ENCODE measurements at regions not wholly inside any gene's neighbourhood (a gene's known extent, or its start where the extent isn't known, plus 50 kb on each side); places are given as distances from the start of the nearest gene placed in this dataset.

- no peak for DNase-seq (ENCODE audit: low read depth in 2 of 2, low spot score in 1 of 2)
Measured at GRCh38 chr20:50389808-50390684, 120.1 kb upstream of the PTPN1 start.

GRCh38 chr20:50390685-50391443 lies 119.3 kb upstream of the PTPN1 start:
- no peak for DNase-seq (ENCODE audit: low read depth in 2 of 2, low spot score in 1 of 2)

- DNase-seq (ENCODE audit: low read depth in 2 of 2, low spot score in 1 of 2), result no peak
Measured at GRCh38 chr20:50391444-50392137, 118.6 kb upstream of the PTPN1 start.

GRCh38 chr20:50392138-50392866 lies 117.9 kb upstream of the PTPN1 start:
- no peak for DNase-seq (ENCODE audit: low read depth in 2 of 2, low spot score in 1 of 2)

GRCh38 chr20:50393242-50393641 lies 116.9 kb upstream of the PTPN1 start:
- no peak for DNase-seq (ENCODE audit: low read depth in 2 of 2, low spot score in 1 of 2)

GRCh38 chr20:50393990-50394561 lies 116.1 kb upstream of the PTPN1 start:
- DNase-seq (ENCODE audit: low read depth in 2 of 2, low spot score in 1 of 2), result no peak

GRCh38 chr20:50394569-50394968 lies 115.6 kb upstream of the PTPN1 start:
- no peak for DNase-seq (ENCODE audit: low read depth in 2 of 2, low spot score in 1 of 2)

GRCh38 chr20:50395251-50395729 lies 114.9 kb upstream of the PTPN1 start:
- no peak for DNase-seq (ENCODE audit: low read depth in 2 of 2, low spot score in 1 of 2)

- DNase-seq (ENCODE audit: low read depth in 2 of 2, low spot score in 1 of 2), result no peak
Measured at GRCh38 chr20:50395914-50396488, 114.2 kb upstream of the PTPN1 start.

- no peak for DNase-seq (ENCODE audit: low read depth in 2 of 2, low spot score in 1 of 2)
Measured at GRCh38 chr20:50396623-50397022, 113.6 kb upstream of the PTPN1 start.

GRCh38 chr20:50397058-50397457 lies 113.1 kb upstream of the PTPN1 start:
- no peak for DNase-seq (ENCODE audit: low read depth in 2 of 2, low spot score in 1 of 2)

- DNase-seq (ENCODE audit: low read depth in 2 of 2, low spot score in 1 of 2), result no peak
Measured at GRCh38 chr20:50398064-50398463, 112.1 kb upstream of the PTPN1 start.

GRCh38 chr20:50398471-50398820 lies 111.7 kb upstream of the PTPN1 start:
- DNase-seq (ENCODE audit: low read depth in 2 of 2, low spot score in 1 of 2), result no peak

GRCh38 chr20:50398821-50399554 lies 111.2 kb upstream of the PTPN1 start:
- DNase-seq (ENCODE audit: low read depth in 2 of 2, low spot score in 1 of 2), result no peak

GRCh38 chr20:50399555-50399916 lies 110.6 kb upstream of the PTPN1 start:
- no peak for DNase-seq (ENCODE audit: low read depth in 2 of 2, low spot score in 1 of 2)

GRCh38 chr20:50399917-50400704 lies 110.1 kb upstream of the PTPN1 start:
- DNase-seq (ENCODE audit: low read depth in 2 of 2, low spot score in 1 of 2), result no peak

GRCh38 chr20:50400705-50401586 lies 109.2 kb upstream of the PTPN1 start:
- no peak for DNase-seq (ENCODE audit: low read depth in 2 of 2, low spot score in 1 of 2)

Data from stimulated activated CD8-positive, alpha-beta memory T cell treated with anti-CD3 and anti-CD28 coated beads, Interleukin-4, amount 100 ng/mL, for 4 hours (primary cell).